ENCODE measurements at regions not wholly inside any gene's neighbourhood (a gene's known extent, or its start where the extent isn't known, plus 50 kb on each side); places are given as distances from the start of the nearest gene placed in this dataset.
"Not testable (repeated sequence)": the region's sequence is repeated elsewhere in the genome, so short reads cannot be mapped to it uniquely, and the experiment has no call there.

- no peak for DNase-seq (ENCODE audit: low read depth)
These were observed 269.7 kb upstream of the TPK1 start for GRCh38 chr7:145105561-145105960.

- no peak for DNase-seq (ENCODE audit: low read depth)
These were observed 268.5 kb upstream of the TPK1 start for GRCh38 chr7:145104400-145104799.

GRCh38 chr7:145102199-145102598, 266.3 kb upstream of the TPK1 start:
- not testable (repeated sequence) for DNase-seq (ENCODE audit: low read depth)

- no peak for DNase-seq (ENCODE audit: low read depth)
These were observed 256.9 kb upstream of the TPK1 start for GRCh38 chr7:145092766-145093165.

GRCh38 chr7:145088111-145088745, 252.4 kb upstream of the TPK1 start:
- DNase-seq (ENCODE audit: low read depth) = no peak

GRCh38 chr7:145082366-145083161, 246.7 kb upstream of the TPK1 start:
- DNase-seq (ENCODE audit: low read depth) = no peak

- DNase-seq (ENCODE audit: low read depth) = no peak
These were observed 229.6 kb upstream of the TPK1 start for GRCh38 chr7:145065473-145065872.

- DNase-seq (ENCODE audit: low read depth) = no peak
These were observed 228.3 kb upstream of the TPK1 start for GRCh38 chr7:145064114-145064513.

GRCh38 chr7:145053781-145054180, 217.9 kb upstream of the TPK1 start:
- DNase-seq (ENCODE audit: low read depth) = no peak

GRCh38 chr7:145050415-145050814, 214.6 kb upstream of the TPK1 start:
- no peak for DNase-seq (ENCODE audit: low read depth)

- peak; percentile 49 for DNase-seq (ENCODE audit: low read depth)
These were observed 201.0 kb upstream of the TPK1 start for GRCh38 chr7:145036604-145037405.

GRCh38 chr7:145031162-145031561, 195.3 kb upstream of the TPK1 start:
- DNase-seq (ENCODE audit: low read depth) = no peak

- no peak for DNase-seq (ENCODE audit: low read depth)
These were observed 194.9 kb upstream of the TPK1 start for GRCh38 chr7:145030754-145031153.

GRCh38 chr7:145020454-145020853, 184.6 kb upstream of the TPK1 start:
- no peak for DNase-seq (ENCODE audit: low read depth)

GRCh38 chr7:145016068-145016467, 180.2 kb upstream of the TPK1 start:
- DNase-seq (ENCODE audit: low read depth) = no peak

GRCh38 chr7:145009876-145010275, 174.0 kb upstream of the TPK1 start:
- no peak for DNase-seq (ENCODE audit: low read depth)

GRCh38 chr7:145005601-145006000, 169.7 kb upstream of the TPK1 start:
- DNase-seq (ENCODE audit: low read depth) = no peak

GRCh38 chr7:144997512-144997911, 161.7 kb upstream of the TPK1 start:
- no peak for DNase-seq (ENCODE audit: low read depth)

- no peak for DNase-seq (ENCODE audit: low read depth)
These were observed 159.6 kb upstream of the TPK1 start for GRCh38 chr7:144995495-144995894.

GRCh38 chr7:144991041-144991440, 155.2 kb upstream of the TPK1 start:
- no peak for DNase-seq (ENCODE audit: low read depth)

- DNase-seq (ENCODE audit: low read depth) = no peak
These were observed 151.8 kb upstream of the TPK1 start for GRCh38 chr7:144987686-144988085.

- no peak for DNase-seq (ENCODE audit: low read depth)
These were observed 146.3 kb upstream of the TPK1 start for GRCh38 chr7:144982133-144982532.

GRCh38 chr7:144975882-144976281, 140.0 kb upstream of the TPK1 start:
- no peak for DNase-seq (ENCODE audit: low read depth)
